KBM-7 (cell line): ENCODE measurements at regions not wholly inside any gene's neighbourhood (a gene's known extent, or its start where the extent isn't known, plus 50 kb on each side); places are given as distances from the start of the nearest gene placed in this dataset.
"Not testable (repeated sequence)": the region's sequence is repeated elsewhere in the genome, so short reads cannot be mapped to it uniquely, and the experiment has no call there.

ENCODE experiments used
- DNase-seq: peaks from one replicate; pipeline ENCODE4 v3.0.0-alpha.2; 2015
- in situ Hi-C: fragments of 300-500 bp; cut with MboI; formaldehyde crosslinking; loops from 2 replicates; pipeline ENCODE4 v1.14.3; 2020; ENCODE audit warnings: low sequenced_read_pairs, low pct_unique_long_range_greater_than_20kb, mixed read lengths

- in situ Hi-C loops = no loop called here
Measured at GRCh38 chr21:27799861-27800260, 833.0 kb upstream of the ADAMTS5 start.

GRCh38 chr21:27796106-27796505 lies 829.2 kb upstream of the ADAMTS5 start:
- no peak for DNase-seq
- in situ Hi-C loops = no loop called here

More at GRCh38 chr21:27799861-27800260, 833.0 kb upstream of the ADAMTS5 start:
- DNase-seq = no peak

- DNase-seq = no peak
- in situ Hi-C loops = no loop called here
Measured at GRCh38 chr21:27795418-27795817, 828.5 kb upstream of the ADAMTS5 start.

GRCh38 chr21:27793901-27794300 lies 827.0 kb upstream of the ADAMTS5 start:
- in situ Hi-C loops = no loop called here
- no peak for DNase-seq

GRCh38 chr21:27787046-27787445 lies 820.2 kb upstream of the ADAMTS5 start:
- DNase-seq = no peak
- in situ Hi-C loops = no loop called here

GRCh38 chr21:27779606-27780005 lies 812.7 kb upstream of the ADAMTS5 start:
- in situ Hi-C loops = no loop called here
- DNase-seq = no peak

GRCh38 chr21:27776925-27777553 lies 810.2 kb upstream of the ADAMTS5 start:
- in situ Hi-C loops = no loop called here
- DNase-seq = no peak

- in situ Hi-C loops = no loop called here
- no peak for DNase-seq
Measured at GRCh38 chr21:27772816-27773215, 805.9 kb upstream of the ADAMTS5 start.

GRCh38 chr21:27771938-27772483 lies 805.1 kb upstream of the ADAMTS5 start:
- no peak for DNase-seq

GRCh38 chr21:27769763-27770162 lies 802.9 kb upstream of the ADAMTS5 start:
- peak; percentile 3 for DNase-seq
- in situ Hi-C loops = no loop called here

More at GRCh38 chr21:27771938-27772483, 805.1 kb upstream of the ADAMTS5 start:
- in situ Hi-C loops = no loop called here

GRCh38 chr21:27768046-27768637 lies 801.3 kb upstream of the ADAMTS5 start:
- in situ Hi-C loops = not testable (repeated sequence)

GRCh38 chr21:27764056-27764455 lies 797.2 kb upstream of the ADAMTS5 start:
- in situ Hi-C loops = no loop called here
- DNase-seq = no peak

More at GRCh38 chr21:27768046-27768637, 801.3 kb upstream of the ADAMTS5 start:
- not testable (repeated sequence) for DNase-seq

- DNase-seq = no peak
- in situ Hi-C loops = no loop called here
Measured at GRCh38 chr21:27761623-27762022, 794.7 kb upstream of the ADAMTS5 start.

- no peak for DNase-seq
Measured at GRCh38 chr21:27759820-27760219, 792.9 kb upstream of the ADAMTS5 start.

GRCh38 chr21:27759091-27759659 lies 792.3 kb upstream of the ADAMTS5 start:
- DNase-seq = no peak
- in situ Hi-C loops = no loop called here

More at GRCh38 chr21:27759820-27760219, 792.9 kb upstream of the ADAMTS5 start:
- in situ Hi-C loops = no loop called here

- in situ Hi-C loops = no loop called here
- DNase-seq = no peak
Measured at GRCh38 chr21:27756191-27756590, 789.3 kb upstream of the ADAMTS5 start.

- in situ Hi-C loops = no loop called here
- no peak for DNase-seq
Measured at GRCh38 chr21:27743971-27744564, 777.2 kb upstream of the ADAMTS5 start.

GRCh38 chr21:27741736-27742135 lies 774.8 kb upstream of the ADAMTS5 start:
- DNase-seq = no peak
- in situ Hi-C loops = no loop called here

GRCh38 chr21:27740084-27740483 lies 773.2 kb upstream of the ADAMTS5 start:
- in situ Hi-C loops = no loop called here
- DNase-seq = no peak

- DNase-seq = no peak
- in situ Hi-C loops = no loop called here
Measured at GRCh38 chr21:27739187-27739586, 772.3 kb upstream of the ADAMTS5 start.
